Activated CD4-positive, alpha-beta memory T cell treated with anti-CD3 and anti-CD28 coated beads for 36 hours (primary cell): ENCODE measurements at regions not wholly inside any gene's neighbourhood (a gene's known extent, or its start where the extent isn't known, plus 50 kb on each side); places are given as distances from the start of the nearest gene placed in this dataset.
A peak's percentile ranks its signal among the peaks of the same experiment; 100 is the strongest.
"Not testable (repeated sequence)": the region's sequence is repeated elsewhere in the genome, so short reads cannot be mapped to it uniquely, and the experiment has no call there.

Experiments used
- CTCF ChIA-PET: fragments of 350-600 bp; sonication (Branson Sonifier 250); formaldehyde crosslinking; loops from one replicate; lab custom pipeline; 2021; ENCODE audit warnings: antibody characterized with exemption, inconsistent platforms; lab: Charles Lee
- POLR2A ChIA-PET: fragments of 350-600 bp; sonication (Branson Sonifier 250); formaldehyde crosslinking; loops from one replicate; lab custom pipeline; 2021; ENCODE audit warnings: antibody characterized with exemption; lab: Charles Lee
- DNase-seq: peaks from one replicate; pipeline ENCODE4 v3.0.0-alpha.2; 2020
- H3K27ac Mint-ChIP-seq: one replicate; pipeline ENCODE4 v1.8.0; 2021; ENCODE audit warnings: mixed read lengths
- H3K27me3 Mint-ChIP-seq: one replicate; pipeline ENCODE4 v1.8.0; 2021; ENCODE audit warnings: mixed read lengths
- H3K36me3 Mint-ChIP-seq: one replicate; pipeline ENCODE4 v1.8.0; 2021; ENCODE audit warnings: mixed read lengths
- H3K4me1 Mint-ChIP-seq: one replicate; pipeline ENCODE4 v1.8.0; 2021; ENCODE audit warnings: low read depth, mixed read lengths
- H3K4me3 Mint-ChIP-seq: one replicate; pipeline ENCODE4 v1.8.0; 2021; ENCODE audit warnings: mild to moderate bottlenecking, mixed read lengths
- H3K9me3 Mint-ChIP-seq: one replicate; pipeline ENCODE4 v1.8.0; 2021; ENCODE audit warnings: mixed read lengths
- intact Hi-C: fragments of 100-400 bp; cut with micrococcal nuclease; formaldehyde crosslinking; loops from one replicate; pipeline ENCODE4 v1.15.1; 2023

- H3K4me3 Mint-ChIP-seq, H3K4me1 Mint-ChIP-seq, H3K27me3 Mint-ChIP-seq, intact Hi-C loops, DNase-seq, H3K27ac Mint-ChIP-seq, POLR2A ChIA-PET, H3K36me3 Mint-ChIP-seq, H3K9me3 Mint-ChIP-seq: not testable (repeated sequence)
- CTCF ChIA-PET, result interaction anchor here (1.2 kb wide), 1 partner anchor 50 kb away, joined by 3 read pairs; no protein-coding TSS in a partner anchor
Observed at GRCh38 chr3:48101301-48101650, 85.1 kb upstream of the MAP4 start.

GRCh38 chr3:48092270-48092669, 76.1 kb upstream of the MAP4 start:
- intact Hi-C loops, result no loop called here
- no peaks in the 10 kb centered on the region for H3K9me3 Mint-ChIP-seq
- DNase-seq, result no peak
- peaks cover 12% of the 10 kb centered on the region for H3K4me1 Mint-ChIP-seq
- no peak overlapping the region for H3K27ac Mint-ChIP-seq
- CTCF ChIA-PET, result no interaction called here
- no peaks in the 10 kb centered on the region for H3K27me3 Mint-ChIP-seq
- no peaks in the 10 kb centered on the region for H3K36me3 Mint-ChIP-seq
- POLR2A ChIA-PET, result no interaction called here
- no peak overlapping the region for H3K4me3 Mint-ChIP-seq

- ChIA-PET POLR2A (interaction anchor here (0.6 kb wide), 1 partner anchor 21 kb away, joined by 4 read pairs; no protein-coding TSS in a partner anchor), CTCF (interaction anchor here (0.6 to 0.9 kb wide), 2 partner anchors 61 to 588 kb away, joined by 3 read pairs; no protein-coding TSS in a partner anchor)
- no peaks in the 10 kb centered on the region for H3K27me3 Mint-ChIP-seq
- H3K9me3 Mint-ChIP-seq, result no peaks in the 10 kb centered on the region
- peak overlapping the region; percentile 34 for H3K4me3 Mint-ChIP-seq
- DNase-seq, result no peak
- H3K27ac Mint-ChIP-seq, result no peak overlapping the region
- H3K4me1 Mint-ChIP-seq, result peaks cover 20% of the 10 kb centered on the region
- H3K36me3 Mint-ChIP-seq, result no peaks in the 10 kb centered on the region
- intact Hi-C loops, result no loop called here
Observed at GRCh38 chr3:48090166-48090939, 74.1 kb upstream of the MAP4 start.

GRCh38 chr3:48088749-48089466, 72.7 kb upstream of the MAP4 start:
- Mint-ChIP-seq H3K9me3 (no peaks in the 10 kb centered on the region), H3K4me1 (peaks cover 32% of the 10 kb centered on the region), H3K36me3 (peaks cover 7% of the 10 kb centered on the region), H3K27ac (peak overlapping the region; percentile 89), H3K27me3 (no peaks in the 10 kb centered on the region), H3K4me3 (peak overlapping the region; percentile 93)
- POLR2A ChIA-PET, result interaction anchor here (0.7 to 0.9 kb wide), 4 partner anchors 24 to 441 kb away, joined by 3 to 4 read pairs (median 3); no protein-coding TSS in a partner anchor
- CTCF ChIA-PET, result interaction anchor here (0.5 to 2.5 kb wide), 6 partner anchors 22 to 264 kb away, joined by 3 to 11 read pairs (median 4); partner anchors contain the start of gene CDC25A
- intact Hi-C loops, result loop anchor here (2.0 to 5.0 kb wide), 4 partner anchors 24 to 707 kb away; partner anchors contain the start of genes CDC25A and PTPN23
- peak; percentile 96 for DNase-seq

- POLR2A ChIA-PET, result interaction anchor here (0.8 to 0.9 kb wide), 3 partner anchors 25 to 286 kb away, joined by 3 to 4 read pairs (median 3); no protein-coding TSS in a partner anchor
- Mint-ChIP-seq H3K27ac (peak overlapping the region; percentile 89), H3K9me3 (no peaks in the 10 kb centered on the region), H3K4me1 (peaks cover 32% of the 10 kb centered on the region), H3K36me3 (peaks cover 7% of the 10 kb centered on the region), H3K27me3 (no peaks in the 10 kb centered on the region), H3K4me3 (peak overlapping the region; percentile 93)
- intact Hi-C loops, result loop anchor here (2.0 to 5.0 kb wide), 4 partner anchors 25 to 706 kb away; partner anchors contain the start of genes CDC25A and PTPN23
- DNase-seq, result peak; percentile 22
- CTCF ChIA-PET, result interaction anchor here (0.5 to 2.5 kb wide), 7 partner anchors 23 to 263 kb away, joined by 3 to 11 read pairs (median 4); partner anchors contain the start of gene CDC25A
Observed at GRCh38 chr3:48088056-48088748, 72.0 kb upstream of the MAP4 start.

GRCh38 chr3:48086705-48087104, 70.5 kb upstream of the MAP4 start:
- DNase-seq, result no peak
- intact Hi-C loops, result loop anchor here (5.0 kb wide), 1 partner anchor 704 kb away; the partner anchor contains the start of gene PTPN23
- H3K27ac Mint-ChIP-seq, result peak overlapping the region; percentile 13
- POLR2A ChIA-PET, result interaction anchor here (1.0 kb wide), 1 partner anchor 261 kb away, joined by 3 read pairs; no protein-coding TSS in a partner anchor
- no peaks in the 10 kb centered on the region for H3K9me3 Mint-ChIP-seq
- CTCF ChIA-PET, result interaction anchor here (0.9 kb wide), 1 partner anchor 72 kb away, joined by 3 read pairs; no protein-coding TSS in a partner anchor
- H3K4me1 Mint-ChIP-seq, result peaks cover 36% of the 10 kb centered on the region
- H3K4me3 Mint-ChIP-seq, result peak overlapping the region; percentile 93
- no peaks in the 10 kb centered on the region for H3K27me3 Mint-ChIP-seq
- H3K36me3 Mint-ChIP-seq, result peaks cover 9% of the 10 kb centered on the region

- POLR2A ChIA-PET, result no interaction called here
- H3K27ac Mint-ChIP-seq, result peak overlapping the region; percentile 53
- H3K36me3 Mint-ChIP-seq, result peaks cover 9% of the 10 kb centered on the region
- peaks cover 35% of the 10 kb centered on the region for H3K4me1 Mint-ChIP-seq
- CTCF ChIA-PET, result interaction anchor here (1.2 kb wide), 1 partner anchor 73 kb away, joined by 7 read pairs; no protein-coding TSS in a partner anchor
- H3K27me3 Mint-ChIP-seq, result no peaks in the 10 kb centered on the region
- intact Hi-C loops, result loop anchor here (5.0 kb wide), 1 partner anchor 703 kb away; the partner anchor contains the start of gene PTPN23
- no peaks in the 10 kb centered on the region for H3K9me3 Mint-ChIP-seq
- DNase-seq, result no peak
- H3K4me3 Mint-ChIP-seq, result no peak overlapping the region
Observed at GRCh38 chr3:48084929-48085328, 68.7 kb upstream of the MAP4 start.

- Mint-ChIP-seq H3K4me3 (no peak overlapping the region), H3K4me1 (peaks cover 31% of the 10 kb centered on the region), H3K27ac (no peak overlapping the region), H3K9me3 (no peaks in the 10 kb centered on the region), H3K27me3 (no peaks in the 10 kb centered on the region), H3K36me3 (peaks cover 9% of the 10 kb centered on the region)
- intact Hi-C loops, result no loop called here
- DNase-seq, result no peak
- POLR2A ChIA-PET, result interaction anchor here (1.0 kb wide), 1 partner anchor 11 kb away, joined by 3 read pairs; no protein-coding TSS in a partner anchor
- CTCF ChIA-PET, result interaction anchor here (1.2 kb wide), 1 partner anchor 73 kb away, joined by 7 read pairs; no protein-coding TSS in a partner anchor
Observed at GRCh38 chr3:48084170-48084569, 68.0 kb upstream of the MAP4 start.

- no peak overlapping the region for H3K27ac Mint-ChIP-seq
- intact Hi-C loops, result no loop called here
- ChIA-PET POLR2A (no interaction called here), CTCF (no interaction called here)
- no peaks in the 10 kb centered on the region for H3K27me3 Mint-ChIP-seq
- H3K4me3 Mint-ChIP-seq, result no peak overlapping the region
- no peak for DNase-seq
- peaks cover 12% of the 10 kb centered on the region for H3K36me3 Mint-ChIP-seq
- no peaks in the 10 kb centered on the region for H3K9me3 Mint-ChIP-seq
- peaks cover 30% of the 10 kb centered on the region for H3K4me1 Mint-ChIP-seq
Observed at GRCh38 chr3:48082580-48083184, 66.5 kb upstream of the MAP4 start.

- Mint-ChIP-seq H3K27me3 (no peaks in the 10 kb centered on the region), H3K36me3 (peaks cover 4% of the 10 kb centered on the region)
- POLR2A ChIA-PET, result no interaction called here
Observed at GRCh38 chr3:48077815-48078214, 61.6 kb upstream of the MAP4 start.

GRCh38 chr3:48070030-48070429, 53.8 kb upstream of the MAP4 start:
- CTCF ChIA-PET, result no interaction called here
- H3K27ac Mint-ChIP-seq, result no peak overlapping the region
- no peak for DNase-seq
- H3K27me3 Mint-ChIP-seq, result no peaks in the 10 kb centered on the region
- intact Hi-C loops, result no loop called here
- no peaks in the 10 kb centered on the region for H3K9me3 Mint-ChIP-seq
- POLR2A ChIA-PET, result interaction anchor here (0.6 kb wide), 1 partner anchor 20 kb away, joined by 4 read pairs; no protein-coding TSS in a partner anchor
- H3K36me3 Mint-ChIP-seq, result peaks cover 4% of the 10 kb centered on the region
- H3K4me1 Mint-ChIP-seq, result peaks cover 10% of the 10 kb centered on the region
- no peak overlapping the region for H3K4me3 Mint-ChIP-seq

More at GRCh38 chr3:48077815-48078214, 61.6 kb upstream of the MAP4 start:
- Mint-ChIP-seq H3K27ac (no peak overlapping the region), H3K4me1 (peaks cover 4% of the 10 kb centered on the region), H3K9me3 (no peaks in the 10 kb centered on the region), H3K4me3 (no peak overlapping the region)
- CTCF ChIA-PET, result no interaction called here
- intact Hi-C loops, result no loop called here
- DNase-seq, result no peak
